OCI-LY1 (cell line): ENCODE measurements at regions not wholly inside any gene's neighbourhood (a gene's known extent, or its start where the extent isn't known, plus 50 kb on each side); places are given as distances from the start of the nearest gene placed in this dataset.

ENCODE experiments used
- H2AFZ ChIP-seq: fragments of 200-600 bp; sonication (generic), shearing (Covaris generic); 2 replicates; pipeline ENCODE4 v1.6.0; 2014; ENCODE audit warnings: antibody characterized with exemption, mild to moderate bottlenecking, low read length
- H3F3A ChIP-seq: fragments of 200-600 bp; sonication (generic), shearing (Covaris generic); 2 replicates; pipeline ENCODE4 v1.6.0; 2014; ENCODE audit warnings: mild to moderate bottlenecking, antibody characterized with exemption, low read length, moderate library complexity; ENCODE audit not compliant: insufficient read depth
- H3K27ac ChIP-seq: fragments of 200-600 bp; sonication (generic); 2 replicates; pipeline ENCODE4 v1.5.1; 2014; ENCODE audit warnings: low read length, mixed run types, mild to moderate bottlenecking, low read depth; ENCODE audit not compliant: poor library complexity, severe bottlenecking
- H3K27me3 ChIP-seq: fragments of 200-600 bp; sonication (generic); 2 replicates; pipeline ENCODE4 v1.6.0; 2014; ENCODE audit warnings: antibody characterized with exemption, mild to moderate bottlenecking, low read length, moderate library complexity; ENCODE audit not compliant: insufficient read depth
- H3K36me3 ChIP-seq: fragments of 200-600 bp; sonication (generic); 2 replicates; pipeline ENCODE4 v1.6.1; 2014; ENCODE audit warnings: mild to moderate bottlenecking, antibody characterized with exemption, low read length, moderate library complexity, mixed read lengths; ENCODE audit not compliant: insufficient read depth
- H3K4me1 ChIP-seq: fragments of 200-600 bp; sonication (generic); 2 replicates; pipeline ENCODE4 v1.5.1; 2014; ENCODE audit warnings: mild to moderate bottlenecking, low read length, moderate library complexity; ENCODE audit not compliant: insufficient read depth, severe bottlenecking
- H3K4me2 ChIP-seq: fragments of 200-600 bp; sonication (generic), shearing (Covaris generic); 2 replicates; pipeline ENCODE4 v1.6.1; 2014; ENCODE audit warnings: low read length
- H3K4me3 ChIP-seq: fragments of 200-600 bp; sonication (generic); 2 replicates; pipeline ENCODE4 v1.5.1; 2014; ENCODE audit warnings: low read length, low read depth, mild to moderate bottlenecking, mixed read lengths; ENCODE audit not compliant: poor library complexity, severe bottlenecking
- H3K79me2 ChIP-seq: fragments of 200-600 bp; shearing (Covaris generic); 2 replicates; pipeline ENCODE4 v1.6.1; 2016; ENCODE audit warnings: mixed run types, low read length, mixed read lengths; ENCODE audit not compliant: insufficient read depth
- H3K9ac ChIP-seq: fragments of 200-600 bp; sonication (generic), shearing (Covaris generic); 2 replicates; pipeline ENCODE4 v1.6.1; 2014; ENCODE audit warnings: mild to moderate bottlenecking, low read length, mixed read lengths
- H3K9me2 ChIP-seq: fragments of 200-600 bp; sonication (generic), shearing (Covaris generic); 2 replicates; pipeline ENCODE4 v1.6.1; 2014; ENCODE audit warnings: low read depth, mild to moderate bottlenecking, low read length, mixed read lengths
- H3K9me3 ChIP-seq: fragments of 200-600 bp; shearing (Covaris generic); 2 replicates; pipeline ENCODE4 v1.6.1; 2014; ENCODE audit warnings: low read length, mixed read lengths
- H4K20me1 ChIP-seq: fragments of 200-600 bp; sonication (generic), shearing (Covaris generic); 2 replicates; pipeline ENCODE4 v1.6.0; 2016; ENCODE audit warnings: mild to moderate bottlenecking, low read length; ENCODE audit not compliant: insufficient read depth
- CTCF ChIP-seq: fragments of 200-600 bp; sonication (generic), shearing (Covaris generic); IDR thresholded peaks from 2 replicates; pipeline ENCODE4 v1.5.1; 2017; ENCODE audit warnings: mild to moderate bottlenecking, antibody characterized with exemption, low read length, moderate library complexity, mixed read lengths
- EZH2 ChIP-seq: fragments of 200-600 bp; sonication (generic), shearing (Covaris generic); IDR thresholded peaks from 2 replicates; pipeline ENCODE4 v1.8.0; 2017; ENCODE audit warnings: borderline replicate concordance, mixed run types, mild to moderate bottlenecking, antibody characterized with exemption, low read length, moderate library complexity, mixed read lengths

GRCh38 chr11:23257556-23257955 is 397.3 kb upstream of the CCDC179 start:
- Histone ChIP-seq H3K9me3 (no peaks in the 10 kb centered on the region), H3K27ac (no peak overlapping the region), H2AFZ (no peak overlapping the region), H3K4me1 (no peaks in the 10 kb centered on the region), H3K9ac (no peak overlapping the region), H3K36me3 (no peaks in the 10 kb centered on the region), H3K27me3 (no peaks in the 10 kb centered on the region), H4K20me1 (no peaks in the 10 kb centered on the region), H3K79me2 (no peaks in the 10 kb centered on the region), H3K9me2 (no peaks in the 10 kb centered on the region), H3F3A (no peaks in the 10 kb centered on the region), H3K4me2 (no peak overlapping the region), H3K4me3 (no peak overlapping the region)
- TF ChIP-seq EZH2 (no peak), CTCF (no peak)

GRCh38 chr11:23263466-23263865 is 403.2 kb upstream of the CCDC179 start:
- H3K9me2 ChIP-seq, result no peaks in the 10 kb centered on the region
- H3K27ac ChIP-seq, result no peak overlapping the region
- H3K79me2 ChIP-seq, result no peaks in the 10 kb centered on the region
- no peaks in the 10 kb centered on the region for H3F3A ChIP-seq
- no peak overlapping the region for H3K4me2 ChIP-seq
- no peak for TF ChIP-seq CTCF
- no peak for TF ChIP-seq EZH2
- H4K20me1 ChIP-seq, result no peaks in the 10 kb centered on the region
- no peak overlapping the region for H3K4me3 ChIP-seq
- no peak overlapping the region for H3K9ac ChIP-seq
- no peak overlapping the region for H2AFZ ChIP-seq
- no peaks in the 10 kb centered on the region for H3K4me1 ChIP-seq
- H3K9me3 ChIP-seq, result no peaks in the 10 kb centered on the region
- no peaks in the 10 kb centered on the region for H3K36me3 ChIP-seq
- H3K27me3 ChIP-seq, result no peaks in the 10 kb centered on the region

GRCh38 chr11:23272095-23272494 is 411.8 kb upstream of the CCDC179 start:
- H2AFZ ChIP-seq, result no peak overlapping the region
- TF ChIP-seq EZH2, result no peak
- TF ChIP-seq CTCF, result no peak
- no peaks in the 10 kb centered on the region for H3K79me2 ChIP-seq
- H3K9me2 ChIP-seq, result no peaks in the 10 kb centered on the region
- H3K4me2 ChIP-seq, result no peak overlapping the region
- no peaks in the 10 kb centered on the region for H3K36me3 ChIP-seq
- H3K9me3 ChIP-seq, result no peaks in the 10 kb centered on the region
- H3K27me3 ChIP-seq, result no peaks in the 10 kb centered on the region
- no peaks in the 10 kb centered on the region for H3K4me1 ChIP-seq
- no peak overlapping the region for H3K4me3 ChIP-seq
- no peak overlapping the region for H3K9ac ChIP-seq
- no peaks in the 10 kb centered on the region for H4K20me1 ChIP-seq
- H3K27ac ChIP-seq, result no peak overlapping the region
- no peaks in the 10 kb centered on the region for H3F3A ChIP-seq
